ENCODE measurements at regions not wholly inside any gene's neighbourhood (a gene's known extent, or its start where the extent isn't known, plus 50 kb on each side); places are given as distances from the start of the nearest gene placed in this dataset.

GRCh38 chr6:156617376-156617775 lies 159.8 kb upstream of the ARID1B start:
- no peak for TF ChIP-seq CTCF (IDR thresholded peaks at IDR 0.05)
- TF ChIP-seq POLR2AphosphoS5 (IDR thresholded peaks at IDR 0.05): no peak
- TF ChIP-seq POLR2A (IDR thresholded peaks at IDR 0.05): no peak

Measured in stomach (tissue), 4 donors.